Naive B cell (primary cell): ENCODE measurements at regions not wholly inside any gene's neighbourhood (a gene's known extent, or its start where the extent isn't known, plus 50 kb on each side); places are given as distances from the start of the nearest gene placed in this dataset.
"Not testable (repeated sequence)": the region's sequence is repeated elsewhere in the genome, so short reads cannot be mapped to it uniquely, and the experiment has no call there.

Experiments used
- ATAC-seq, 2 donors: fragments of 150-1000 bp; cut with Tn5 transposase; 2 replicates each; pipeline ENCODE4 v1.10.0; 2021; ENCODE audit warnings: low read depth in 2 of 2, mild to moderate bottlenecking in 2 of 2, moderate library complexity in 2 of 2
- DNase-seq: peaks from one replicate; pipeline ENCODE4 v3.0.0; 2022
- H3K27ac Mint-ChIP-seq, 6 donors: one replicate each; pipeline ENCODE4 v1.8.0; 2020 to 2022; ENCODE audit warnings: mild to moderate bottlenecking in 6 of 6, mixed read lengths in 6 of 6, moderate library complexity in 5 of 6, inconsistent platforms in 2 of 6
- H3K27me3 Mint-ChIP-seq, 3 donors: one replicate each; pipeline ENCODE4 v1.8.0; 2021 to 2022; ENCODE audit warnings: mixed read lengths in 3 of 3, mild to moderate bottlenecking in 1 of 3
- H3K36me3 Mint-ChIP-seq, 2 donors: one replicate each; pipeline ENCODE4 v1.8.0; 2020 to 2022; ENCODE audit warnings: mixed read lengths in 2 of 2, inconsistent platforms in 1 of 2, mild to moderate bottlenecking in 1 of 2
- H3K4me1 Mint-ChIP-seq, 3 donors: one replicate each; pipeline ENCODE4 v1.8.0; 2020 to 2022; ENCODE audit warnings: mixed read lengths in 3 of 3, inconsistent platforms in 1 of 3, mild to moderate bottlenecking in 1 of 3, moderate library complexity in 1 of 3
- H3K4me3 Mint-ChIP-seq, 8 donors: one replicate each; pipeline ENCODE4 v1.8.0; 2020 to 2022; ENCODE audit warnings: mild to moderate bottlenecking in 8 of 8, mixed read lengths in 8 of 8, moderate library complexity in 8 of 8, inconsistent platforms in 2 of 8
- H3K9me3 Mint-ChIP-seq, 7 donors: one replicate each; pipeline ENCODE4 v1.8.0; 2020 to 2022; ENCODE audit warnings: mixed read lengths in 7 of 7, mild to moderate bottlenecking in 5 of 7, inconsistent platforms in 2 of 7, moderate library complexity in 1 of 7

- H3K27me3 Mint-ChIP-seq, result peaks cover 71 to 83% (median 74%) of the 10 kb centered on the region in 3 donors
- DNase-seq (no peak), ATAC-seq (no peak)
- H3K27ac Mint-ChIP-seq, result no peak overlapping the region
- H3K4me1 Mint-ChIP-seq, result peaks cover 0 to 4% (median 0%) of the 10 kb centered on the region in 3 donors
- H3K36me3 Mint-ChIP-seq, result peaks cover 0 to 6% of the 10 kb centered on the region in 2 donors
- H3K9me3 Mint-ChIP-seq, result no peaks in the 10 kb centered on the region
- peak overlapping the region in 1 of 8 donors; percentile 20 for H3K4me3 Mint-ChIP-seq
These were observed 220.7 kb upstream of the PRICKLE2 start for GRCh38 chr3:64445944-64446300.

GRCh38 chr3:64445109-64445943 is 220.1 kb upstream of the PRICKLE2 start:
- ATAC-seq (no peak), DNase-seq (no peak)
- H3K9me3 Mint-ChIP-seq, result no peaks in the 10 kb centered on the region
- H3K27ac Mint-ChIP-seq, result peak overlapping the region in 1 of 6 donors; percentile 28
- H3K36me3 Mint-ChIP-seq, result peaks cover 0 to 6% of the 10 kb centered on the region in 2 donors
- H3K4me1 Mint-ChIP-seq, result peaks cover 0 to 4% (median 0%) of the 10 kb centered on the region in 3 donors
- peak overlapping the region in 1 of 8 donors; percentile 20 for H3K4me3 Mint-ChIP-seq
- H3K27me3 Mint-ChIP-seq, result peaks cover 73 to 78% (median 74%) of the 10 kb centered on the region in 3 donors

- H3K36me3 Mint-ChIP-seq, result peaks cover 0 to 6% of the 10 kb centered on the region in 2 donors
- ATAC-seq, result no peak
- DNase-seq, result no peak
These were observed 219.3 kb upstream of the PRICKLE2 start for GRCh38 chr3:64444490-64445108.

GRCh38 chr3:64443546-64444381 is 218.5 kb upstream of the PRICKLE2 start:
- H3K36me3 Mint-ChIP-seq, result peaks cover 0 to 6% of the 10 kb centered on the region in 2 donors
- ATAC-seq (no peak), DNase-seq (no peak)
- no peak overlapping the region for H3K27ac Mint-ChIP-seq
- no peaks in the 10 kb centered on the region for H3K9me3 Mint-ChIP-seq
- H3K4me3 Mint-ChIP-seq, result no peak overlapping the region
- peaks cover 0 to 4% (median 0%) of the 10 kb centered on the region in 3 donors for H3K4me1 Mint-ChIP-seq
- H3K27me3 Mint-ChIP-seq, result peaks cover 67 to 78% (median 70%) of the 10 kb centered on the region in 3 donors

More at GRCh38 chr3:64444490-64445108, 219.3 kb upstream of the PRICKLE2 start:
- peaks cover 73 to 82% (median 74%) of the 10 kb centered on the region in 3 donors for H3K27me3 Mint-ChIP-seq
- H3K27ac Mint-ChIP-seq, result no peak overlapping the region
- no peak overlapping the region for H3K4me3 Mint-ChIP-seq
- H3K4me1 Mint-ChIP-seq, result peaks cover 0 to 4% (median 0%) of the 10 kb centered on the region in 3 donors
- H3K9me3 Mint-ChIP-seq, result no peaks in the 10 kb centered on the region

- peaks cover 48 to 59% (median 51%) of the 10 kb centered on the region in 3 donors for H3K27me3 Mint-ChIP-seq
- H3K4me1 Mint-ChIP-seq, result peaks cover 0 to 4% (median 0%) of the 10 kb centered on the region in 3 donors
These were observed 216.6 kb upstream of the PRICKLE2 start for GRCh38 chr3:64441861-64442260.

GRCh38 chr3:64440498-64440897 is 215.2 kb upstream of the PRICKLE2 start:
- no peak for DNase-seq
- Mint-ChIP-seq H3K4me1 (peaks cover 0 to under 1% (median 0%) of the 10 kb centered on the region in 3 donors), H3K9me3 (peaks cover 0 to 22% (median 9%) of the 10 kb centered on the region in 7 donors), H3K27ac (no peak overlapping the region), H3K4me3 (no peak overlapping the region), H3K27me3 (peaks cover 35 to 45% (median 39%) of the 10 kb centered on the region in 3 donors), H3K36me3 (peaks cover 0 to under 1% of the 10 kb centered on the region in 2 donors)
- no peak for ATAC-seq

More at GRCh38 chr3:64441861-64442260, 216.6 kb upstream of the PRICKLE2 start:
- Mint-ChIP-seq H3K27ac (no peak overlapping the region), H3K9me3 (peaks cover 0 to 10% (median 3%) of the 10 kb centered on the region in 7 donors), H3K36me3 (peaks cover 0 to 6% of the 10 kb centered on the region in 2 donors), H3K4me3 (no peak overlapping the region)
- DNase-seq (no peak), ATAC-seq (no peak)

GRCh38 chr3:64438812-64439211 is 213.5 kb upstream of the PRICKLE2 start:
- peaks cover 23 to 38% (median 35%) of the 10 kb centered on the region in 3 donors for H3K27me3 Mint-ChIP-seq
- H3K9me3 Mint-ChIP-seq, result peaks cover 9 to 34% (median 20%) of the 10 kb centered on the region in 7 donors
- no peak overlapping the region for H3K4me3 Mint-ChIP-seq
- H3K36me3 Mint-ChIP-seq, result peaks cover 7 to 10% of the 10 kb centered on the region in 2 donors
- ATAC-seq, result no peak
- no peak overlapping the region for H3K27ac Mint-ChIP-seq
- H3K4me1 Mint-ChIP-seq, result no peaks in the 10 kb centered on the region
- DNase-seq, result no peak

GRCh38 chr3:64438066-64438465 is 212.8 kb upstream of the PRICKLE2 start:
- Mint-ChIP-seq H3K27ac (no peak overlapping the region), H3K4me3 (no peak overlapping the region), H3K36me3 (peaks cover 9 to 10% of the 10 kb centered on the region in 2 donors), H3K4me1 (no peaks in the 10 kb centered on the region), H3K9me3 (peaks cover 10 to 42% (median 22%) of the 10 kb centered on the region in 7 donors), H3K27me3 (peaks cover 15 to 31% (median 28%) of the 10 kb centered on the region in 3 donors)
- no peak for ATAC-seq
- DNase-seq, result no peak

GRCh38 chr3:64437131-64437530 is 211.9 kb upstream of the PRICKLE2 start:
- ATAC-seq, result no peak
- peaks cover 9 to 16% of the 10 kb centered on the region in 2 donors for H3K36me3 Mint-ChIP-seq
- H3K4me3 Mint-ChIP-seq, result peak overlapping the region in 1 of 8 donors; percentile 57
- H3K27me3 Mint-ChIP-seq, result peaks cover 6 to 23% (median 21%) of the 10 kb centered on the region in 3 donors
- peaks cover 10 to 45% (median 22%) of the 10 kb centered on the region in 7 donors for H3K9me3 Mint-ChIP-seq
- no peaks in the 10 kb centered on the region for H3K4me1 Mint-ChIP-seq
- no peak for DNase-seq
- no peak overlapping the region for H3K27ac Mint-ChIP-seq

GRCh38 chr3:64435023-64435422 is 209.8 kb upstream of the PRICKLE2 start:
- not testable (repeated sequence) for DNase-seq, H3K4me1 Mint-ChIP-seq, H3K27ac Mint-ChIP-seq, H3K4me3 Mint-ChIP-seq, H3K27me3 Mint-ChIP-seq, ATAC-seq
- Mint-ChIP-seq H3K36me3 (peaks cover 9 to 17% of the 10 kb centered on the region in 2 donors), H3K9me3 (peaks cover 12 to 62% (median 24%) of the 10 kb centered on the region in 7 donors)

GRCh38 chr3:64432870-64433269 is 207.6 kb upstream of the PRICKLE2 start:
- Mint-ChIP-seq H3K4me3 (no peak overlapping the region), H3K27ac (no peak overlapping the region), H3K27me3 (peaks cover 5 to 9% (median 7%) of the 10 kb centered on the region in 3 donors), H3K4me1 (no peaks in the 10 kb centered on the region), H3K9me3 (peaks cover 12 to 68% (median 24%) of the 10 kb centered on the region in 7 donors), H3K36me3 (peaks cover 9 to 17% of the 10 kb centered on the region in 2 donors)
- ATAC-seq (no peak), DNase-seq (no peak)

GRCh38 chr3:64431526-64432091 is 206.3 kb upstream of the PRICKLE2 start:
- peaks cover 5 to 17% (median 7%) of the 10 kb centered on the region in 3 donors for H3K27me3 Mint-ChIP-seq
- peaks cover 11 to 57% (median 17%) of the 10 kb centered on the region in 7 donors for H3K9me3 Mint-ChIP-seq
- peaks cover 9 to 17% of the 10 kb centered on the region in 2 donors for H3K36me3 Mint-ChIP-seq
- ATAC-seq (no peak), DNase-seq (no peak)
- H3K4me1 Mint-ChIP-seq, result no peaks in the 10 kb centered on the region
- H3K27ac Mint-ChIP-seq, result no peak overlapping the region
- no peak overlapping the region for H3K4me3 Mint-ChIP-seq
